VCaP (cell line): ENCODE measurements at regions not wholly inside any gene's neighbourhood (a gene's known extent, or its start where the extent isn't known, plus 50 kb on each side); places are given as distances from the start of the nearest gene placed in this dataset.
"Not testable (repeated sequence)": the region's sequence is repeated elsewhere in the genome, so short reads cannot be mapped to it uniquely, and the experiment has no call there.

ENCODE experiments used
- H3K27ac ChIP-seq: fragments of 450-650 bp; 2 replicates; pipeline ENCODE4 v1.5.1; 2017
- CTCF ChIP-seq: fragments of 450-650 bp; conservative IDR thresholded peaks from 2 replicates; pipeline ENCODE4 v1.5.1; 2017; ENCODE audit warnings: mild to moderate bottlenecking, moderate library complexity

- TF ChIP-seq CTCF: no peak
- H3K27ac ChIP-seq: no peak overlapping the region
Observed at GRCh38 chr15:38112406-38112805, 140.2 kb upstream of the SPRED1 start.

GRCh38 chr15:38115121-38115520 is 137.5 kb upstream of the SPRED1 start:
- H3K27ac ChIP-seq: no peak overlapping the region

GRCh38 chr15:38117781-38118180 is 134.9 kb upstream of the SPRED1 start:
- H3K27ac ChIP-seq: no peak overlapping the region
- no peak for TF ChIP-seq CTCF

More at GRCh38 chr15:38115121-38115520, 137.5 kb upstream of the SPRED1 start:
- no peak for TF ChIP-seq CTCF

GRCh38 chr15:38119865-38120264 is 132.8 kb upstream of the SPRED1 start:
- not testable (repeated sequence) for H3K27ac ChIP-seq

- no peak overlapping the region for H3K27ac ChIP-seq
- TF ChIP-seq CTCF: no peak
Observed at GRCh38 chr15:38127306-38127771, 125.3 kb upstream of the SPRED1 start.

GRCh38 chr15:38128341-38128781 is 124.3 kb upstream of the SPRED1 start:
- no peak for TF ChIP-seq CTCF
- no peak overlapping the region for H3K27ac ChIP-seq

GRCh38 chr15:38128921-38129320 is 123.7 kb upstream of the SPRED1 start:
- no peak for TF ChIP-seq CTCF
- H3K27ac ChIP-seq: no peak overlapping the region

- no peak overlapping the region for H3K27ac ChIP-seq
Observed at GRCh38 chr15:38129531-38130204, 123.0 kb upstream of the SPRED1 start.

More at GRCh38 chr15:38129531-38130204, 123.0 kb upstream of the SPRED1 start:
- no peak for TF ChIP-seq CTCF
